Lower leg skin (tissue), 3 donors: ENCODE measurements at regions not wholly inside any gene's neighbourhood (a gene's known extent, or its start where the extent isn't known, plus 50 kb on each side); places are given as distances from the start of the nearest gene placed in this dataset.

Experiments used
- CTCF ChIP-seq, 3 donors: fragments of 450-650 bp; IDR thresholded peaks; one replicate each; pipeline ENCODE4 v1.5.1; 2016; ENCODE audit warnings: antibody characterized with exemption in 3 of 3, mild to moderate bottlenecking in 3 of 3, moderate library complexity in 2 of 3
- POLR2A ChIP-seq, 2 donors: fragments of 450-650 bp; IDR thresholded peaks; one replicate each; pipeline ENCODE4 v1.6.1; 2016 to 2017; ENCODE audit warnings: antibody characterized with exemption in 2 of 2, mild to moderate bottlenecking in 1 of 2, moderate library complexity in 1 of 2

DNA sequence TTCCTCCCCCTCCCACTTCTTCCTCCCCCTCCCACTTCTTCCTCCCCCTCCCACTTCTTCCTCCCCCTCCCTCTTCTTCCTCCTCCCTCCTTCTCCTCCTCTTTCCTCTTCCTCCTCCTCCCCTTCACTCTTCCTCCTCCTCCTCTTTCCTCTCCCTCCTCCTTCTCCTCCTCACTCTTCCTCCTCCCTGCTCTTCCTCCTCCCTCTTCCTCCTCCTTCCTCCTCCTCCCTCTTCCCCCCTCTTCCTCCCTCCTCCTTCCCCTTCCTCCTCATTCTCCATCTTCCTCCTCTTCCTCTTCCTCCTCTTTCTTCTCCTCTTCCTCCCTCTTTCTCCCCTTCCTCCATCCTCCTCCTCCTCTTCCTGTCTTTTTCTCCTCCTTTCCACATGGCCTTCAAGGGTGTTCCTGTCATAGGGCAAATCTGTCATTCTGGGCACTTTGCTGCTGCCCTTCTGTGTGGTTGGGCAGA lies 111.4 kb downstream of the PHETA1 start:
- TF ChIP-seq POLR2A (IDR thresholded peaks at IDR 0.05) (no peak), CTCF (IDR thresholded peaks at IDR 0.05) (no peak)
